Astrocyte (in vitro differentiated cells and primary cell): ENCODE measurements at regions not wholly inside any gene's neighbourhood (a gene's known extent, or its start where the extent isn't known, plus 50 kb on each side); places are given as distances from the start of the nearest gene placed in this dataset.

Experiments
- EZH2 ChIP-seq: IDR thresholded peaks from 2 replicates; pipeline ENCODE4 v1.6.1; 2012; ENCODE audit warnings: mild to moderate bottlenecking, low read length, inconsistent platforms; ENCODE audit not compliant: insufficient read depth
- TF ChIP-seq, protein P1 (sequence below): IDR thresholded peaks from 2 replicates; pipeline ENCODE4 v1.5.1; 2011; ENCODE audit warnings: low read depth, mild to moderate bottlenecking, inconsistent platforms, low read length, moderate library complexity; ENCODE audit not compliant: insufficient read depth

DNA sequence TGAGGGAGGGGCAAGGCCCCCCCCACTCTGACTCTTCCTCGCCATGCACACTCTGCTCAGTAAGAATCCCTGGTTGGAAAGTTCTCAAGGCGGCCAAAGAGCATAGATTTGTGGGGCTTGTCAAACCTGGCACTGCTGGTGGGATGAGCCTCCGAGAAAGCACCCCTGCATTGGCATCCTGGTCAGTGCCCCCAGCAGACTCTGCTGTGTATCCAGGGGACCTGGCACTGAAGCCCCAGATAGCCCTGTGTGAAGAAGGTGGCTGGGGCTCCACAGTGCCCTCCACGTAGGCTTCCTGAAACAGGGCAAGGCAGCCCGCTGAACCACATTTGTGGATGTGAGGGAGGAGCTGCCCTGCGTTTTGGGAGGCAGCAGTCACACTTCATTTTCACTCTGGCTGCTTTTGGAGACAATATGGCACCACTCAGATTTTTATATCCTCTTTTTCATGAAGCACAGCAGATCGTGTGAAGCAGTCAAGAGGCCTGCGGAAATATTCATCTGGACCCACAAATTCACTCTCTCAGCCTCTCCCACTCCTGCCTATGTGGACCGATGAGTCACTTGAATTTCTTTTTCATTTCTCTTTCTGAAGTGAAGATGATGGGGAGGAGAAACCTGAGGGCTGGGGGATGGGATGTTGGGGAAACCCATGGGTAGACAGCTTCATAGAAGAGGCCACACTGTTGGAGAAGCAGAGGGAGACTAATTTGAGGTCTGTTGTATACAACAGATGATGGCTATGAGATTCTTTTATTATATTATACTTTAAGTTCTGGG, 88.7 kb upstream of the BCL6 start:
- TF ChIP-seq, protein P1, sequence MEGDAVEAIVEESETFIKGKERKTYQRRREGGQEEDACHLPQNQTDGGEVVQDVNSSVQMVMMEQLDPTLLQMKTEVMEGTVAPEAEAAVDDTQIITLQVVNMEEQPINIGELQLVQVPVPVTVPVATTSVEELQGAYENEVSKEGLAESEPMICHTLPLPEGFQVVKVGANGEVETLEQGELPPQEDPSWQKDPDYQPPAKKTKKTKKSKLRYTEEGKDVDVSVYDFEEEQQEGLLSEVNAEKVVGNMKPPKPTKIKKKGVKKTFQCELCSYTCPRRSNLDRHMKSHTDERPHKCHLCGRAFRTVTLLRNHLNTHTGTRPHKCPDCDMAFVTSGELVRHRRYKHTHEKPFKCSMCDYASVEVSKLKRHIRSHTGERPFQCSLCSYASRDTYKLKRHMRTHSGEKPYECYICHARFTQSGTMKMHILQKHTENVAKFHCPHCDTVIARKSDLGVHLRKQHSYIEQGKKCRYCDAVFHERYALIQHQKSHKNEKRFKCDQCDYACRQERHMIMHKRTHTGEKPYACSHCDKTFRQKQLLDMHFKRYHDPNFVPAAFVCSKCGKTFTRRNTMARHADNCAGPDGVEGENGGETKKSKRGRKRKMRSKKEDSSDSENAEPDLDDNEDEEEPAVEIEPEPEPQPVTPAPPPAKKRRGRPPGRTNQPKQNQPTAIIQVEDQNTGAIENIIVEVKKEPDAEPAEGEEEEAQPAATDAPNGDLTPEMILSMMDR, result no peak
- no peak for TF ChIP-seq EZH2
